SIG-M5 treated with dmso at 0.1 percent for 504 hours (cell line): ENCODE measurements at regions not wholly inside any gene's neighbourhood (a gene's known extent, or its start where the extent isn't known, plus 50 kb on each side); places are given as distances from the start of the nearest gene placed in this dataset.

Source experiments
- DNase-seq: peaks from one replicate; lab custom pipeline; 2025; ENCODE audit not compliant: unreplicated experiment; lab: John Stamatoyannopoulos, UW

GRCh38 chr13:30034458-30034795, 184.0 kb upstream of the UBL3 start:
- DNase-seq = no peak

- no peak for DNase-seq
Observed at GRCh38 chr13:30033681-30034457, 183.5 kb upstream of the UBL3 start.

GRCh38 chr13:30032263-30032662, 181.8 kb upstream of the UBL3 start:
- DNase-seq = no peak

GRCh38 chr13:30031488-30031887, 181.1 kb upstream of the UBL3 start:
- no peak for DNase-seq

GRCh38 chr13:30030141-30030750, 179.8 kb upstream of the UBL3 start:
- no peak for DNase-seq

GRCh38 chr13:30027569-30028455, 177.4 kb upstream of the UBL3 start:
- no peak for DNase-seq

GRCh38 chr13:30026909-30027308, 176.5 kb upstream of the UBL3 start:
- no peak for DNase-seq

GRCh38 chr13:30026093-30026492, 175.7 kb upstream of the UBL3 start:
- no peak for DNase-seq

- no peak for DNase-seq
Observed at GRCh38 chr13:30025351-30025750, 174.9 kb upstream of the UBL3 start.

- DNase-seq = no peak
Observed at GRCh38 chr13:30024125-30024865, 173.9 kb upstream of the UBL3 start.

GRCh38 chr13:30023196-30023895, 172.9 kb upstream of the UBL3 start:
- DNase-seq = no peak

GRCh38 chr13:30022796-30023195, 172.4 kb upstream of the UBL3 start:
- DNase-seq = no peak

GRCh38 chr13:30022256-30022655, 171.8 kb upstream of the UBL3 start:
- DNase-seq = no peak

GRCh38 chr13:30021611-30022010, 171.2 kb upstream of the UBL3 start:
- no peak for DNase-seq

- no peak for DNase-seq
Observed at GRCh38 chr13:30020726-30021312, 170.4 kb upstream of the UBL3 start.

GRCh38 chr13:30019648-30020626, 169.5 kb upstream of the UBL3 start:
- DNase-seq = no peak

GRCh38 chr13:30017880-30018279, 167.5 kb upstream of the UBL3 start:
- DNase-seq = no peak

GRCh38 chr13:30016398-30016797, 166.0 kb upstream of the UBL3 start:
- no peak for DNase-seq

GRCh38 chr13:30009411-30009810, 159.0 kb upstream of the UBL3 start:
- DNase-seq = no peak
